KMS-11 (cell line): ENCODE measurements at regions not wholly inside any gene's neighbourhood (a gene's known extent, or its start where the extent isn't known, plus 50 kb on each side); places are given as distances from the start of the nearest gene placed in this dataset.

ENCODE experiments used
- H2AFZ ChIP-seq: fragments of 200-600 bp; sonication (generic); 2 replicates; pipeline ENCODE4 v1.6.1; 2016; ENCODE audit warnings: antibody characterized with exemption, mixed run types, low read depth
- H3K27ac ChIP-seq: fragments of 200-600 bp; sonication (generic); 2 replicates; pipeline ENCODE4 v1.6.1; 2016; ENCODE audit warnings: mild to moderate bottlenecking, mixed run types
- H3K27me3 ChIP-seq: fragments of 200-600 bp; sonication (generic); 2 replicates; pipeline ENCODE4 v1.6.1; 2017; ENCODE audit warnings: mild to moderate bottlenecking, low read depth, mixed run types, moderate library complexity; ENCODE audit not compliant: insufficient read depth
- H3K36me3 ChIP-seq: fragments of 200-600 bp; sonication (generic); 2 replicates; pipeline ENCODE4 v1.6.1; 2017; ENCODE audit warnings: mild to moderate bottlenecking, mixed run types; ENCODE audit not compliant: insufficient read depth
- H3K4me1 ChIP-seq: fragments of 200-600 bp; sonication (generic); 2 replicates; pipeline ENCODE4 v1.6.1; 2016; ENCODE audit warnings: mild to moderate bottlenecking, low read depth, mixed run types; ENCODE audit not compliant: poor library complexity, severe bottlenecking
- H3K4me2 ChIP-seq: fragments of 200-600 bp; sonication (generic); 2 replicates; pipeline ENCODE4 v1.7.0; 2016; ENCODE audit warnings: mild to moderate bottlenecking, mixed run types
- H3K4me3 ChIP-seq: fragments of 200-600 bp; sonication (generic); IDR thresholded peaks from 2 replicates; pipeline ENCODE4 v1.6.1; 2017; ENCODE audit warnings: low read depth, low read length, mixed read lengths; ENCODE audit not compliant: insufficient read depth
- H3K79me2 ChIP-seq: fragments of 200-600 bp; sonication (generic); 2 replicates; pipeline ENCODE4 v1.6.1; 2016; ENCODE audit warnings: low read depth, mixed run types; ENCODE audit not compliant: insufficient read depth
- H3K9ac ChIP-seq: fragments of 200-600 bp; sonication (generic); 2 replicates; pipeline ENCODE4 v1.6.1; 2016; ENCODE audit warnings: mild to moderate bottlenecking, mixed run types
- H4K20me1 ChIP-seq: fragments of 200-600 bp; sonication (generic); 2 replicates; pipeline ENCODE4 v1.6.1; 2016; ENCODE audit warnings: mild to moderate bottlenecking, mixed run types; ENCODE audit not compliant: insufficient read depth
- CTCF ChIP-seq: fragments of 200-600 bp; sonication (generic); conservative IDR thresholded peaks from 2 replicates; pipeline ENCODE4 v1.6.1; 2017; ENCODE audit warnings: low read depth, mild to moderate bottlenecking, antibody characterized with exemption, low read length, moderate library complexity, mixed read lengths

GRCh38 chr12:114501474-114501807, 95.5 kb upstream of the TBX5 start:
- H3K4me3 ChIP-seq: no peak overlapping the region
- H3K36me3 ChIP-seq: no peaks in the 10 kb centered on the region
- no peaks in the 10 kb centered on the region for H4K20me1 ChIP-seq
- no peak overlapping the region for H3K4me2 ChIP-seq
- no peaks in the 10 kb centered on the region for H3K27me3 ChIP-seq
- H2AFZ ChIP-seq: no peak overlapping the region
- H3K79me2 ChIP-seq: no peaks in the 10 kb centered on the region
- H3K27ac ChIP-seq: no peak overlapping the region
- H3K4me1 ChIP-seq: no peaks in the 10 kb centered on the region
- H3K9ac ChIP-seq: no peak overlapping the region
- TF ChIP-seq CTCF: no peak

- Histone ChIP-seq H2AFZ (no peak overlapping the region), H3K27me3 (no peaks in the 10 kb centered on the region)
These were observed 95.0 kb upstream of the TBX5 start for GRCh38 chr12:114500775-114501473.

GRCh38 chr12:114500131-114500530, 94.2 kb upstream of the TBX5 start:
- no peaks in the 10 kb centered on the region for H3K27me3 ChIP-seq
- no peak overlapping the region for H3K4me2 ChIP-seq

More at GRCh38 chr12:114500775-114501473, 95.0 kb upstream of the TBX5 start:
- H3K4me3 ChIP-seq: no peak overlapping the region
- no peaks in the 10 kb centered on the region for H3K79me2 ChIP-seq
- H3K4me1 ChIP-seq: no peaks in the 10 kb centered on the region
- H3K4me2 ChIP-seq: no peak overlapping the region
- H4K20me1 ChIP-seq: no peaks in the 10 kb centered on the region
- TF ChIP-seq CTCF: no peak
- H3K36me3 ChIP-seq: no peaks in the 10 kb centered on the region
- no peak overlapping the region for H3K9ac ChIP-seq
- H3K27ac ChIP-seq: no peak overlapping the region

GRCh38 chr12:114499338-114499737, 93.4 kb upstream of the TBX5 start:
- no peaks in the 10 kb centered on the region for H3K27me3 ChIP-seq
- no peaks in the 10 kb centered on the region for H3K36me3 ChIP-seq
- no peak overlapping the region for H3K27ac ChIP-seq
- H2AFZ ChIP-seq: no peak overlapping the region
- H3K4me3 ChIP-seq: no peak overlapping the region
- no peak overlapping the region for H3K4me2 ChIP-seq
- no peak for TF ChIP-seq CTCF
- no peaks in the 10 kb centered on the region for H3K79me2 ChIP-seq
- no peaks in the 10 kb centered on the region for H3K4me1 ChIP-seq
- no peaks in the 10 kb centered on the region for H4K20me1 ChIP-seq
- no peak overlapping the region for H3K9ac ChIP-seq

More at GRCh38 chr12:114500131-114500530, 94.2 kb upstream of the TBX5 start:
- no peaks in the 10 kb centered on the region for H4K20me1 ChIP-seq
- H3K36me3 ChIP-seq: no peaks in the 10 kb centered on the region
- no peak overlapping the region for H2AFZ ChIP-seq
- H3K4me1 ChIP-seq: no peaks in the 10 kb centered on the region
- TF ChIP-seq CTCF: no peak
- no peak overlapping the region for H3K9ac ChIP-seq
- no peak overlapping the region for H3K27ac ChIP-seq
- H3K4me3 ChIP-seq: no peak overlapping the region
- H3K79me2 ChIP-seq: no peaks in the 10 kb centered on the region
